SU-DHL-6 (cell line): ENCODE measurements at regions not wholly inside any gene's neighbourhood (a gene's known extent, or its start where the extent isn't known, plus 50 kb on each side); places are given as distances from the start of the nearest gene placed in this dataset.

ENCODE experiments used
- CTCF ChIP-seq: fragments of 200-600 bp; sonication (generic); IDR thresholded peaks from one replicate; pipeline ENCODE4 v1.5.1; 2017; ENCODE audit warnings: antibody characterized with exemption, mild to moderate bottlenecking, low read length, moderate library complexity; ENCODE audit not compliant: insufficient read depth, poor library complexity, severe bottlenecking
- EZH2phosphoT487 ChIP-seq: fragments of 200-600 bp; sonication (generic), shearing (Covaris generic); conservative IDR thresholded peaks from 2 replicates; pipeline ENCODE4 v1.6.1; 2018; ENCODE audit warnings: mild to moderate bottlenecking, antibody characterized with exemption, low read length, moderate library complexity, mixed read lengths

DNA sequence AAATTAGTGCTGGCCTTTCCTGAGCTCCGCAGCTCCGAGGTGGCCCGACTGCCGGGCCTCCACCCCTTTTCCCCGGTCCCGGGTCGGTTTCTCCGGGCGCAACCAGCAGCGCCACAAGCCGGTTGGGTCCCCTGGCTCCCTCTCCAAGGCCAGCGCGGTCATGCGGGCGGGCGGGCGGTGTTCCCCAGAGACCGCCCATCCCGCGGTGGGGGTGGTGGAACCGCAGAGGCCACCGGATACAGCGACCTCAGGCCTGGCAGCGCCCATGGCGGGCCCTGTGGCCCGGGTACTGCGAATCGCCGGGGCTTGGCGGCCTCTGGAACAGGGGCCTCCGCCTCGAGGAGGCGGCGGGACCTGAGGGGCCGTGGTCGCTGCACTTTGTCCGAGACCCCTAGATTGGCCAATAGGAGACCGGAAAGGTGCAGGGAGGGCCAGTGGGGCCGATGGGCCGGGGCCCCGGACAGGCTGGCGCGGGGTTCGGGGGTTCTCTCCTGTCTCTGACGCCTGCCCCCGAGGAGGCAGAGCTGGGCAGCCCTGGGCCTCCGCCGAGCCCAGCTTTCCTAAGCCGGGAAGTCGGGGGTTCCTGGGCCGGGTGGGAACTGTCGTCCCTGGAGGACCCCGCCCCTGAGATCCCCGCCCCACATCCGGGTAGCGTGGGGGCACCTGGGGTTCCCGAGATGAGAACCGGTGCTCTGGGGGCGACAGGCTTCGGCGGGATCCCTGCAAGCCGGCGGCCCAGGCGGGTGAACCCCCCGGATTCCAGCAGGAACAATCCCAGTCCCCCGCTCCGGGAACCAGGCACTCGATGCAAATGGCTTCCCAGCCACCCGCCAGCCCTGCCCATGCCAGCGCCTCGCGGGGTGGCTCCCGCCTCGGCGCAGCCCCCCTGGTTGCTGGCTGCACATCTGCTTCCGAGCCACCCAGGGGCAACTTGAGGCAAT lies 293.9 kb downstream of the ZSWIM6 start:
- TF ChIP-seq CTCF: no peak
- TF ChIP-seq EZH2phosphoT487: no peak
